K562 (cell line): ENCODE measurements at regions not wholly inside any gene's neighbourhood (a gene's known extent, or its start where the extent isn't known, plus 50 kb on each side); places are given as distances from the start of the nearest gene placed in this dataset.

Source experiments
- ATAC-seq: fragments of 200-7000 bp; cut with Tn5 transposase; 3 replicates; pipeline ENCODE4 v1.9.1; 2020; ENCODE audit warnings: moderate library complexity
- BruUV-seq: library from RNA; stranded (reverse); fragments of 400-500 nt; replicated peaks from 2 replicates; lab custom pipeline; 2021; lab: Mats Ljungman, UMichigan
- CTCF ChIA-PET: fragments of 300-600 bp; formaldehyde crosslinking; extraction: SDS; loops from one replicate; lab custom pipeline; 2021; ENCODE audit warnings: low intra/inter-chr PET ratio; lab: Yijun Ruan, JAX
- POLR2A ChIA-PET: fragments of 300-600, 350-650 bp; sonication (Branson Sonifier 250); formaldehyde crosslinking; extraction: SDS; loops from one replicate; lab custom pipeline; 2021; ENCODE audit warnings: antibody characterized with exemption, inconsistent platforms; lab: Yijun Ruan, JAX
- DNase-seq, 4 experiments: peaks; one replicate each; pipeline versions ENCODE4 v3.0.0 to v3.0.0-alpha.2; 2011 to 2018; ENCODE audit warnings: low spot score in 3 of 4, mixed read lengths in 3 of 4; ENCODE audit errors: extremely low read depth in 1 of 4
- FAIRE-seq: peaks from 2 replicates; lab custom pipeline; 2011; peaks lifted over from hg19 to GRCh38; lab: Jason Lieb, UNC
- H2AFZ ChIP-seq: 2 replicates; pipeline ENCODE4 v1.6.0; 2011; ENCODE audit warnings: low read depth, low read length, control low read depth, inconsistent platforms
- H3K27ac ChIP-seq: fragments of 200-600 bp; 3 replicates; pipeline ENCODE4 v1.8.0; 2011; ENCODE audit warnings: low read depth, mild to moderate bottlenecking, control low read depth, inconsistent platforms, low read length, moderate library complexity, mixed read lengths; ENCODE audit errors: extremely low read depth
- H3K27me3 ChIP-seq, 2 experiments: fragments of 300-600 bp in 1 of 2; 2 replicates in 1 of 2; 3 replicates in 1 of 2; pipeline versions ENCODE4 v1.6.0 to v1.8.0; 2011; ENCODE audit warnings: inconsistent platforms in 2 of 2, low read length in 2 of 2, mild to moderate bottlenecking in 1 of 2, mixed read lengths in 1 of 2, moderate library complexity in 1 of 2; ENCODE audit not compliant: control insufficient read depth in 2 of 2, insufficient read depth in 2 of 2
- H3K36me3 ChIP-seq: fragments of 300-600 bp; 3 replicates; pipeline ENCODE4 v1.8.0; 2011; ENCODE audit warnings: mild to moderate bottlenecking, low read length, inconsistent platforms; ENCODE audit not compliant: control insufficient read depth, insufficient read depth
- H3K4me1 ChIP-seq, 2 experiments: fragments of 200-600 bp in 1 of 2; replicated peaks in 1 of 2; 2 replicates in 1 of 2; 3 replicates in 1 of 2; pipeline versions ENCODE4 v1.5.1 to v1.8.0; 2011; ENCODE audit warnings: inconsistent platforms in 2 of 2, low read length in 2 of 2, mild to moderate bottlenecking in 1 of 2, mixed read lengths in 1 of 2, moderate library complexity in 1 of 2; ENCODE audit not compliant: control insufficient read depth in 2 of 2, insufficient read depth in 2 of 2
- H3K4me2 ChIP-seq: 2 replicates; pipeline ENCODE4 v1.6.1; 2011; ENCODE audit warnings: low read length, control low read depth, inconsistent platforms, mixed read lengths; ENCODE audit not compliant: insufficient read depth
- H3K4me3 ChIP-seq: fragments of 200-600 bp; sonication (generic), shearing (Covaris generic); 2 replicates; pipeline ENCODE4 v1.5.1; 2016; ENCODE audit warnings: control low read depth, inconsistent platforms
- H3K79me2 ChIP-seq: fragments of 200-600 bp; 3 replicates; pipeline ENCODE4 v1.8.0; 2011; ENCODE audit warnings: low read length, inconsistent platforms; ENCODE audit not compliant: control insufficient read depth, insufficient read depth
- H3K9ac ChIP-seq, 2 experiments: 2 replicates each; pipeline versions ENCODE4 v1.6.0 to v1.6.1; 2011; ENCODE audit warnings: low read depth in 2 of 2, low read length in 2 of 2, control low read depth in 1 of 2, inconsistent platforms in 1 of 2, mild to moderate bottlenecking in 1 of 2, mixed read lengths in 1 of 2; ENCODE audit not compliant: insufficient read depth in 1 of 2
- H3K9me1 ChIP-seq: one replicate; pipeline ENCODE4 v1.6.0; 2011; ENCODE audit warnings: inconsistent platforms, mild to moderate bottlenecking, low read length, moderate library complexity; ENCODE audit not compliant: control insufficient read depth, insufficient read depth
- H3K9me3 ChIP-seq: replicated peaks from 2 replicates; pipeline ENCODE4 v1.5.1; 2011; ENCODE audit warnings: low read depth, low read length, inconsistent platforms; ENCODE audit not compliant: control insufficient read depth, insufficient read depth
- H4K20me1 ChIP-seq: replicated peaks from 2 replicates; pipeline ENCODE4 v1.6.1; 2011; ENCODE audit warnings: low read length, inconsistent platforms, mixed read lengths; ENCODE audit not compliant: control insufficient read depth, insufficient read depth
- CBX1 ChIP-seq: sonication (generic); IDR thresholded peaks from 2 replicates; pipeline ENCODE4 v1.6.1; 2016; ENCODE audit warnings: antibody characterized with exemption, low read depth, mild to moderate bottlenecking
- EWSR1 ChIP-seq: fragments of 450-650 bp; IDR thresholded peaks from 2 replicates; pipeline ENCODE4 v1.6.1; 2018; ENCODE audit warnings: borderline replicate concordance, mild to moderate bottlenecking, low read depth, moderate library complexity; ENCODE audit not compliant: partially characterized antibody
- GATAD2B ChIP-seq: fragments of 450-650 bp; IDR thresholded peaks from 2 replicates; pipeline ENCODE4 v1.6.1; 2017; ENCODE audit warnings: mild to moderate bottlenecking, borderline replicate concordance
- ILF3 ChIP-seq: fragments of 450-650 bp; IDR thresholded peaks from 2 replicates; pipeline ENCODE4 v1.6.1; 2018; ENCODE audit warnings: antibody characterized with exemption, mild to moderate bottlenecking, moderate library complexity, borderline replicate concordance
- KLF6 ChIP-seq: fragments of 250-450 bp; sonication (Bioruptor Pico); IDR thresholded peaks from 2 replicates; pipeline ENCODE4 v1.4.0; 2020; ENCODE audit warnings: mild to moderate bottlenecking, moderate library complexity, borderline replicate concordance
- MAFG ChIP-seq: fragments of 450-650 bp; conservative IDR thresholded peaks from 2 replicates; pipeline ENCODE4 v1.6.1; 2016; ENCODE audit warnings: missing genetic modification characterization, missing compliant biosample characterization
- MTA2 ChIP-seq: fragments of 450-650 bp; IDR thresholded peaks from 2 replicates; pipeline ENCODE4 v1.6.1; 2016; ENCODE audit warnings: low read depth
- PTTG1 ChIP-seq: fragments of 450-650 bp; IDR thresholded peaks from 2 replicates; pipeline ENCODE4 v1.6.1; 2016; ENCODE audit warnings: low read depth, mild to moderate bottlenecking, missing genetic modification characterization, missing compliant biosample characterization
- SLC30A9 ChIP-seq: fragments of 250-450 bp; sonication (Bioruptor Pico); IDR thresholded peaks from 2 replicates; pipeline ENCODE4 v1.8.0; 2022; ENCODE audit warnings: mild to moderate bottlenecking, moderate library complexity
- ZBTB1 ChIP-seq: sonication (generic); formaldehyde crosslinking; IDR thresholded peaks from 2 replicates; pipeline ENCODE4 v1.8.1; 2023; ENCODE audit warnings: missing genetic modification reagents, low read depth, mild to moderate bottlenecking, borderline replicate concordance
- ZNF253 ChIP-seq: fragments of 250-450 bp; sonication (Bioruptor Pico); conservative IDR thresholded peaks from 2 replicates; pipeline ENCODE4 v1.6.1; 2021; ENCODE audit warnings: mild to moderate bottlenecking
- ZNF584 ChIP-seq: fragments of 200-800 bp; sonication (Bioruptor generic); IDR thresholded peaks from 2 replicates; pipeline ENCODE4 v1.6.1; 2016; ENCODE audit warnings: low read depth, mild to moderate bottlenecking, missing genetic modification characterization, missing compliant biosample characterization
- WGBS: fragments of 100-300 bp; shearing (Covaris generic); methylation state at CpG from one replicate; pipeline ENCODE4 v1.1.6; 2016; ENCODE audit warnings: low coverage, mixed read lengths; ENCODE audit not compliant: insufficient coverage; ENCODE audit errors: missing lambda C conversion rate; 5-methylcytosine and 5-hydroxymethylcytosine counted together
- in situ Hi-C: fragments of 300-500 bp; cut with MboI; formaldehyde crosslinking; loops from 4 replicates; pipeline ENCODE4 v1.15.0; 2018; ENCODE audit warnings: inconsistent platforms, mixed read lengths
- intact Hi-C: fragments of 100-400 bp; cut with micrococcal nuclease; formaldehyde crosslinking; loops from 2 replicates; pipeline ENCODE4 v1.14.2; 2022
- TF ChIP-seq, protein P1 (sequence below), 3 experiments: fragments of 200-800 bp in 1 of 3; fragments of 250-450 bp in 1 of 3; fragments of 450-650 bp in 1 of 3; sonication (Bioruptor Pico) in 1 of 3; sonication (Bioruptor generic) in 1 of 3; formaldehyde crosslinking in 1 of 3; IDR thresholded peaks; 2 replicates each; pipeline versions ENCODE4 v1.6.1 to v1.8.0; 2016 to 2022; ENCODE audit warnings: mild to moderate bottlenecking in 2 of 3, missing genetic modification characterization in 2 of 3, missing compliant biosample characterization in 1 of 3, moderate library complexity in 1 of 3
- TF ChIP-seq, protein P2 (sequence below): fragments of 250-450 bp; sonication (Bioruptor Pico); IDR thresholded peaks from 2 replicates; pipeline ENCODE4 v1.9.0; 2021; ENCODE audit warnings: mild to moderate bottlenecking, inconsistent platforms
- TF ChIP-seq, protein P3 (sequence below), 2 experiments: IDR thresholded peaks; 2 replicates each; pipeline ENCODE4 v1.6.1; 2012; ENCODE audit warnings: improper control_type of control experiment in 2 of 2, low read depth in 2 of 2, low read length in 2 of 2, borderline replicate concordance in 1 of 2

DNA sequence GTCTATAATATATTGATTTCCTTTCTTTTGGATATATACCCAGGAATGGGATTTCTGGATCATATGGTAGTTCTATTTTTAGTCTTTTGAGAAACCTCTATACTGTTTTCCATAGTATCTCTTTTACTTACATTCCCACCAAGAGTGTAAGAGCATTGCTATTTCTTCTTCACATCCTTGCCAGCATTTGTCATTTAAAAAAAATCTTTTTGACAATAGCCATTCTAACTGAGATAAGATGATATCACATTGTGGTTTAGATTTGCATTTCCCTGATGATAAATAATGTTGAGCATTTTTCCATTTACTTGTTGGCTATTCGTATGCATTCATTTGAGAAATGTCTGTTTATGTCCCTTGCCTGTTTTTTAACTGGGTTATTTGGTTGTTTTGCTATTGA is 467.4 kb downstream of the COL11A1 start:
- POLR2A ChIA-PET, result no interaction called here
- no TSS peak for BruUV-seq
- no peak overlapping the region for H3K4me2 ChIP-seq
- TF ChIP-seq GATAD2B (no peak), KLF6 (CRISPR knock-in tag) (no peak), MTA2 (no peak), MAFG (tag) (no peak), EWSR1 (no peak), ZBTB1 (CRISPR knock-in tag) (no peak), SLC30A9 (CRISPR knock-in tag) (no peak), ILF3 (no peak), CBX1 (no peak), ZNF584 (CRISPR knock-in tag) (no peak), PTTG1 (tag) (no peak), ZNF253 (no peak)
- TF ChIP-seq, protein P1, sequence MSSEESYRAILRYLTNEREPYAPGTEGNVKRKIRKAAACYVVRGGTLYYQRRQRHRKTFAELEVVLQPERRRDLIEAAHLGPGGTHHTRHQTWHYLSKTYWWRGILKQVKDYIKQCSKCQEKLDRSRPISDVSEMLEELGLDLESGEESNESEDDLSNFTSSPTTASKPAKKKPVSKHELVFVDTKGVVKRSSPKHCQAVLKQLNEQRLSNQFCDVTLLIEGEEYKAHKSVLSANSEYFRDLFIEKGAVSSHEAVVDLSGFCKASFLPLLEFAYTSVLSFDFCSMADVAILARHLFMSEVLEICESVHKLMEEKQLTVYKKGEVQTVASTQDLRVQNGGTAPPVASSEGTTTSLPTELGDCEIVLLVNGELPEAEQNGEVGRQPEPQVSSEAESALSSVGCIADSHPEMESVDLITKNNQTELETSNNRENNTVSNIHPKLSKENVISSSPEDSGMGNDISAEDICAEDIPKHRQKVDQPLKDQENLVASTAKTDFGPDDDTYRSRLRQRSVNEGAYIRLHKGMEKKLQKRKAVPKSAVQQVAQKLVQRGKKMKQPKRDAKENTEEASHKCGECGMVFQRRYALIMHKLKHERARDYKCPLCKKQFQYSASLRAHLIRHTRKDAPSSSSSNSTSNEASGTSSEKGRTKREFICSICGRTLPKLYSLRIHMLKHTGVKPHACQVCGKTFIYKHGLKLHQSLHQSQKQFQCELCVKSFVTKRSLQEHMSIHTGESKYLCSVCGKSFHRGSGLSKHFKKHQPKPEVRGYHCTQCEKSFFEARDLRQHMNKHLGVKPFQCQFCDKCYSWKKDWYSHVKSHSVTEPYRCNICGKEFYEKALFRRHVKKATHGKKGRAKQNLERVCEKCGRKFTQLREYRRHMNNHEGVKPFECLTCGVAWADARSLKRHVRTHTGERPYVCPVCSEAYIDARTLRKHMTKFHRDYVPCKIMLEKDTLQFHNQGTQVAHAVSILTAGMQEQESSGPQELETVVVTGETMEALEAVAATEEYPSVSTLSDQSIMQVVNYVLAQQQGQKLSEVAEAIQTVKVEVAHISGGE (CRISPR knock-in tag; IDR thresholded peaks at IDR 0.05), result no peak
- TF ChIP-seq, protein P2, sequence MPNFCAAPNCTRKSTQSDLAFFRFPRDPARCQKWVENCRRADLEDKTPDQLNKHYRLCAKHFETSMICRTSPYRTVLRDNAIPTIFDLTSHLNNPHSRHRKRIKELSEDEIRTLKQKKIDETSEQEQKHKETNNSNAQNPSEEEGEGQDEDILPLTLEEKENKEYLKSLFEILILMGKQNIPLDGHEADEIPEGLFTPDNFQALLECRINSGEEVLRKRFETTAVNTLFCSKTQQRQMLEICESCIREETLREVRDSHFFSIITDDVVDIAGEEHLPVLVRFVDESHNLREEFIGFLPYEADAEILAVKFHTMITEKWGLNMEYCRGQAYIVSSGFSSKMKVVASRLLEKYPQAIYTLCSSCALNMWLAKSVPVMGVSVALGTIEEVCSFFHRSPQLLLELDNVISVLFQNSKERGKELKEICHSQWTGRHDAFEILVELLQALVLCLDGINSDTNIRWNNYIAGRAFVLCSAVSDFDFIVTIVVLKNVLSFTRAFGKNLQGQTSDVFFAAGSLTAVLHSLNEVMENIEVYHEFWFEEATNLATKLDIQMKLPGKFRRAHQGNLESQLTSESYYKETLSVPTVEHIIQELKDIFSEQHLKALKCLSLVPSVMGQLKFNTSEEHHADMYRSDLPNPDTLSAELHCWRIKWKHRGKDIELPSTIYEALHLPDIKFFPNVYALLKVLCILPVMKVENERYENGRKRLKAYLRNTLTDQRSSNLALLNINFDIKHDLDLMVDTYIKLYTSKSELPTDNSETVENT (CRISPR knock-in tag), result no peak
- TF ChIP-seq, protein P3, sequence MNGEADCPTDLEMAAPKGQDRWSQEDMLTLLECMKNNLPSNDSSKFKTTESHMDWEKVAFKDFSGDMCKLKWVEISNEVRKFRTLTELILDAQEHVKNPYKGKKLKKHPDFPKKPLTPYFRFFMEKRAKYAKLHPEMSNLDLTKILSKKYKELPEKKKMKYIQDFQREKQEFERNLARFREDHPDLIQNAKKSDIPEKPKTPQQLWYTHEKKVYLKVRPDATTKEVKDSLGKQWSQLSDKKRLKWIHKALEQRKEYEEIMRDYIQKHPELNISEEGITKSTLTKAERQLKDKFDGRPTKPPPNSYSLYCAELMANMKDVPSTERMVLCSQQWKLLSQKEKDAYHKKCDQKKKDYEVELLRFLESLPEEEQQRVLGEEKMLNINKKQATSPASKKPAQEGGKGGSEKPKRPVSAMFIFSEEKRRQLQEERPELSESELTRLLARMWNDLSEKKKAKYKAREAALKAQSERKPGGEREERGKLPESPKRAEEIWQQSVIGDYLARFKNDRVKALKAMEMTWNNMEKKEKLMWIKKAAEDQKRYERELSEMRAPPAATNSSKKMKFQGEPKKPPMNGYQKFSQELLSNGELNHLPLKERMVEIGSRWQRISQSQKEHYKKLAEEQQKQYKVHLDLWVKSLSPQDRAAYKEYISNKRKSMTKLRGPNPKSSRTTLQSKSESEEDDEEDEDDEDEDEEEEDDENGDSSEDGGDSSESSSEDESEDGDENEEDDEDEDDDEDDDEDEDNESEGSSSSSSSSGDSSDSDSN (IDR thresholded peaks at IDR 0.05; ENCODE audit: borderline replicate concordance in 1 of 2, low read depth in 2 of 2, low read length in 2 of 2), result no peak

More for the DNA sequence above, 467.4 kb downstream of the COL11A1 start:
- Histone ChIP-seq H2AFZ (no peak overlapping the region), H3K9me3 (no peaks in the 10 kb centered on the region), H3K36me3 (no peaks in the 10 kb centered on the region), H3K27ac (no peak overlapping the region), H3K4me3 (no peak overlapping the region), H3K4me1 (no peaks in the 10 kb centered on the region), H4K20me1 (no peaks in the 10 kb centered on the region), H3K9me1 (no peaks in the 10 kb centered on the region), H3K27me3 (no peaks in the 10 kb centered on the region), H3K9ac (no peak overlapping the region), H3K79me2 (no peaks in the 10 kb centered on the region)
- in situ Hi-C loops (no loop called here), intact Hi-C loops (no loop called here)
- no peak for ATAC-seq
- DNase-seq, result no peak
- CTCF ChIA-PET, result no interaction called here
- WGBS, result 0% methylated on average over 1 of the region's 1 CpG
- no peak for FAIRE-seq
